Left cardiac atrium (tissue), 4 donors: ENCODE measurements at regions not wholly inside any gene's neighbourhood (a gene's known extent, or its start where the extent isn't known, plus 50 kb on each side); places are given as distances from the start of the nearest gene placed in this dataset.
A peak's percentile ranks its signal among the peaks of the same experiment; 100 is the strongest.

Experiments
- ATAC-seq, 2 donors: fragments of 200-7000 bp; cut with Tn5 transposase; one replicate each; pipeline ENCODE4 v1.9.1; 2020; ENCODE audit warnings: mild to moderate bottlenecking in 2 of 2, moderate library complexity in 2 of 2
- DNase-seq: peaks from one replicate; pipeline ENCODE4 v3.0.0-alpha.2; 2020
- intact Hi-C, 2 donors: fragments of 100-400 bp; cut with DNase I; formaldehyde crosslinking; loops; one replicate each; pipeline versions ENCODE4 v1.14.1 to v1.15.1; 2022 to 2023
- donor health status: DM: no; HTN: yes; CAD: no.
- donor health status: DM: no; HTN: yes; CAD: no; lungs with severe emphysema.
- donor health status: DM: yes; HTN: yes; CAD: no.
- donor health status: Dilated cardiomyopathy.

GRCh38 chr20:6940876-6941275 is 173.4 kb downstream of the BMP2 start:
- ATAC-seq = no peak
- intact Hi-C loops = no loop called here

GRCh38 chr20:6941571-6941970 is 174.1 kb downstream of the BMP2 start:
- DNase-seq (no peak), ATAC-seq (no peak)
- intact Hi-C loops = no loop called here

More at GRCh38 chr20:6940876-6941275, 173.4 kb downstream of the BMP2 start:
- DNase-seq = no peak

- intact Hi-C loops = no loop called here
- DNase-seq (no peak), ATAC-seq (no peak)
Measured at GRCh38 chr20:6942266-6942665, 174.8 kb downstream of the BMP2 start.

GRCh38 chr20:6944292-6944691 is 176.8 kb downstream of the BMP2 start:
- no peak for DNase-seq
- intact Hi-C loops = no loop called here
- ATAC-seq = no peak

GRCh38 chr20:6953611-6954010 is 186.1 kb downstream of the BMP2 start:
- intact Hi-C loops = no loop called here
- no peak for DNase-seq
- no peak for ATAC-seq

- intact Hi-C loops = no loop called here
- ATAC-seq (no peak), DNase-seq (no peak)
Measured at GRCh38 chr20:6954219-6954618, 186.7 kb downstream of the BMP2 start.

GRCh38 chr20:6956056-6956455 is 188.6 kb downstream of the BMP2 start:
- DNase-seq (no peak), ATAC-seq (no peak)
- intact Hi-C loops = no loop called here

GRCh38 chr20:6956574-6956973 is 189.1 kb downstream of the BMP2 start:
- intact Hi-C loops = no loop called here
- DNase-seq = no peak
- peak in 1 of 2 donors; percentile 40 for ATAC-seq

- no peak for ATAC-seq
- intact Hi-C loops = no loop called here
- DNase-seq = no peak
Measured at GRCh38 chr20:6959900-6960312, 192.4 kb downstream of the BMP2 start.

GRCh38 chr20:6966721-6967120 is 199.2 kb downstream of the BMP2 start:
- intact Hi-C loops = no loop called here
- no peak for DNase-seq
- ATAC-seq = no peak

- ATAC-seq (no peak), DNase-seq (no peak)
- intact Hi-C loops = no loop called here
Measured at GRCh38 chr20:6974838-6975237, 207.4 kb downstream of the BMP2 start.

GRCh38 chr20:6975311-6975710 is 207.8 kb downstream of the BMP2 start:
- intact Hi-C loops = no loop called here
- ATAC-seq = no peak

GRCh38 chr20:6976106-6976900 is 208.8 kb downstream of the BMP2 start:
- intact Hi-C loops = no loop called here
- ATAC-seq (no peak), DNase-seq (no peak)

More at GRCh38 chr20:6975311-6975710, 207.8 kb downstream of the BMP2 start:
- DNase-seq = no peak

- ATAC-seq (no peak), DNase-seq (no peak)
- intact Hi-C loops = no loop called here
Measured at GRCh38 chr20:6979621-6980020, 212.1 kb downstream of the BMP2 start.

GRCh38 chr20:6993011-6993410 is 225.5 kb downstream of the BMP2 start:
- intact Hi-C loops = loop anchor here in 1 of 2 donors (10.0 kb wide), 1 partner anchor 58 kb away; no protein-coding TSS in a partner anchor
- peak in 1 of 2 donors; percentile 78 for ATAC-seq
- DNase-seq = no peak

- intact Hi-C loops = loop anchor here in 1 of 2 donors (10.0 kb wide), 1 partner anchor 59 kb away; no protein-coding TSS in a partner anchor
- DNase-seq = no peak
- no peak for ATAC-seq
Measured at GRCh38 chr20:6993511-6993910, 226.0 kb downstream of the BMP2 start.

- ATAC-seq = peak; percentile 47 to 88
- no peak for DNase-seq
- intact Hi-C loops = loop anchor here in 1 of 2 donors (10.0 kb wide), 1 partner anchor 60 kb away; no protein-coding TSS in a partner anchor
Measured at GRCh38 chr20:6994452-6994851, 227.0 kb downstream of the BMP2 start.

GRCh38 chr20:6998909-6999308 is 231.4 kb downstream of the BMP2 start:
- DNase-seq = no peak
- ATAC-seq = no peak
- intact Hi-C loops = loop anchor here in 1 of 2 donors (10.0 kb wide), 1 partner anchor 64 kb away; no protein-coding TSS in a partner anchor

GRCh38 chr20:6999381-6999780 is 231.9 kb downstream of the BMP2 start:
- no peak for DNase-seq
- intact Hi-C loops = loop anchor here in 1 of 2 donors (10.0 kb wide), 1 partner anchor 65 kb away; no protein-coding TSS in a partner anchor
- no peak for ATAC-seq

- no peak for ATAC-seq
- intact Hi-C loops = no loop called here
Measured at GRCh38 chr20:7003598-7003997, 236.1 kb downstream of the BMP2 start.

GRCh38 chr20:7004801-7005200 is 237.3 kb downstream of the BMP2 start:
- ATAC-seq = no peak
- intact Hi-C loops = no loop called here
- DNase-seq = no peak

More at GRCh38 chr20:7003598-7003997, 236.1 kb downstream of the BMP2 start:
- no peak for DNase-seq
